WTC11 (cell line): ENCODE measurements at regions not wholly inside any gene's neighbourhood (a gene's known extent, or its start where the extent isn't known, plus 50 kb on each side); places are given as distances from the start of the nearest gene placed in this dataset.

Source experiments
- CBFB ChIP-seq: sonication (generic); formaldehyde crosslinking; IDR thresholded peaks from 2 replicates; pipeline ENCODE4 v1.8.1; 2022; ENCODE audit warnings: mild to moderate bottlenecking, low read depth, missing genetic modification reagents
- CREM ChIP-seq: sonication (generic); formaldehyde crosslinking; IDR thresholded peaks from 2 replicates; pipeline ENCODE4 v1.8.1; 2022; ENCODE audit warnings: mild to moderate bottlenecking, missing genetic modification reagents, moderate library complexity
- EMX1 ChIP-seq: fragments of 250-450 bp; sonication (Bioruptor Pico); IDR thresholded peaks from 2 replicates; pipeline ENCODE4 v1.8.0; 2021; ENCODE audit warnings: mild to moderate bottlenecking
- HMGA2 ChIP-seq: fragments of 250-450 bp; sonication (Bioruptor Pico); IDR thresholded peaks from 2 replicates; pipeline ENCODE4 v1.4.0; 2021; ENCODE audit warnings: mild to moderate bottlenecking, moderate library complexity
- NR2C2 ChIP-seq: sonication (generic); formaldehyde crosslinking; IDR thresholded peaks from 2 replicates; pipeline ENCODE4 v1.8.0; 2022; ENCODE audit warnings: mild to moderate bottlenecking, missing genetic modification reagents
- RORB ChIP-seq: fragments of 250-450 bp; sonication (Bioruptor Pico); IDR thresholded peaks from 2 replicates; pipeline ENCODE4 v1.9.0; 2021; ENCODE audit warnings: mild to moderate bottlenecking
- SP1 ChIP-seq: sonication (generic); formaldehyde crosslinking; conservative IDR thresholded peaks from 2 replicates; pipeline ENCODE4 v1.8.1; 2022; ENCODE audit warnings: missing genetic modification reagents
- TEAD4 ChIP-seq: sonication (generic); formaldehyde crosslinking; IDR thresholded peaks from 2 replicates; pipeline ENCODE4 v1.8.0; 2022; ENCODE audit warnings: mild to moderate bottlenecking, missing genetic modification reagents
- TF ChIP-seq, protein P1 (sequence below): sonication (generic); formaldehyde crosslinking; IDR thresholded peaks from 2 replicates; pipeline ENCODE4 v1.8.1; 2022; ENCODE audit warnings: mild to moderate bottlenecking, moderate library complexity, missing genetic modification reagents
- TF ChIP-seq, protein P2 (sequence below): fragments of 200-600 bp; IDR thresholded peaks from 2 replicates; pipeline ENCODE4 v1.8.0; 2022; ENCODE audit warnings: antibody characterized with exemption
- TF ChIP-seq, protein P3 (sequence below): sonication (generic); formaldehyde crosslinking; IDR thresholded peaks from 2 replicates; pipeline ENCODE4 v1.8.1; 2022; ENCODE audit warnings: low read depth, missing genetic modification reagents, borderline replicate concordance

DNA sequence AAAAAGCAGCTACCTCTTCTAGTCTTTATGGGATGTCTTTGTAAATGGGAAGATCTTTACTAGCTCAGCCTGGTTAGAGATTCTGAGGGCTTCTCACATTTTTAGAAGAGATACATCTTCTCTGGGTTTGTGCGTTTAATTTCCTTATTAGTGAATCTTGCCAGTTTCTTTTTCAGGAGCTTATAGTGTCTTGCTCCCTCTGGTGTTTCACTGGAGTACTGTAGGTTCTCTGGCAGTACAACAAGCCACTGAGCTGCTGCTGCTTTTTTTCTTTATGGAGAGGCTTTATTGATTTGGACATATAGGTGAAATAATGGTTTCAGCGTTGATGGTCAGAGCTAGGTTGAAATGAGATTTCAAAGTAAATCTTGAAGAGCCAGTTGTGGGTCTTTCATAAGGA lies 82.9 kb downstream of the LAS1L start:
- TF ChIP-seq, protein P1, sequence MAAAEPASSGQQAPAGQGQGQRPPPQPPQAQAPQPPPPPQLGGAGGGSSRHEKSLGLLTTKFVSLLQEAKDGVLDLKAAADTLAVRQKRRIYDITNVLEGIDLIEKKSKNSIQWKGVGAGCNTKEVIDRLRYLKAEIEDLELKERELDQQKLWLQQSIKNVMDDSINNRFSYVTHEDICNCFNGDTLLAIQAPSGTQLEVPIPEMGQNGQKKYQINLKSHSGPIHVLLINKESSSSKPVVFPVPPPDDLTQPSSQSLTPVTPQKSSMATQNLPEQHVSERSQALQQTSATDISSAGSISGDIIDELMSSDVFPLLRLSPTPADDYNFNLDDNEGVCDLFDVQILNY (CRISPR knock-in tag) = no peak
- TF ChIP-seq RORB (CRISPR knock-in tag) (no peak), SP1 (no peak), EMX1 (no peak), HMGA2 (CRISPR knock-in tag) (no peak), CBFB (CRISPR knock-in tag) (no peak), NR2C2 (no peak), TEAD4 (CRISPR knock-in tag) (no peak), CREM (no peak)
- TF ChIP-seq, protein P2, sequence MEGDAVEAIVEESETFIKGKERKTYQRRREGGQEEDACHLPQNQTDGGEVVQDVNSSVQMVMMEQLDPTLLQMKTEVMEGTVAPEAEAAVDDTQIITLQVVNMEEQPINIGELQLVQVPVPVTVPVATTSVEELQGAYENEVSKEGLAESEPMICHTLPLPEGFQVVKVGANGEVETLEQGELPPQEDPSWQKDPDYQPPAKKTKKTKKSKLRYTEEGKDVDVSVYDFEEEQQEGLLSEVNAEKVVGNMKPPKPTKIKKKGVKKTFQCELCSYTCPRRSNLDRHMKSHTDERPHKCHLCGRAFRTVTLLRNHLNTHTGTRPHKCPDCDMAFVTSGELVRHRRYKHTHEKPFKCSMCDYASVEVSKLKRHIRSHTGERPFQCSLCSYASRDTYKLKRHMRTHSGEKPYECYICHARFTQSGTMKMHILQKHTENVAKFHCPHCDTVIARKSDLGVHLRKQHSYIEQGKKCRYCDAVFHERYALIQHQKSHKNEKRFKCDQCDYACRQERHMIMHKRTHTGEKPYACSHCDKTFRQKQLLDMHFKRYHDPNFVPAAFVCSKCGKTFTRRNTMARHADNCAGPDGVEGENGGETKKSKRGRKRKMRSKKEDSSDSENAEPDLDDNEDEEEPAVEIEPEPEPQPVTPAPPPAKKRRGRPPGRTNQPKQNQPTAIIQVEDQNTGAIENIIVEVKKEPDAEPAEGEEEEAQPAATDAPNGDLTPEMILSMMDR = peak; percentile 26; the same call in 1 of the 2 replicates
- TF ChIP-seq, protein P3, sequence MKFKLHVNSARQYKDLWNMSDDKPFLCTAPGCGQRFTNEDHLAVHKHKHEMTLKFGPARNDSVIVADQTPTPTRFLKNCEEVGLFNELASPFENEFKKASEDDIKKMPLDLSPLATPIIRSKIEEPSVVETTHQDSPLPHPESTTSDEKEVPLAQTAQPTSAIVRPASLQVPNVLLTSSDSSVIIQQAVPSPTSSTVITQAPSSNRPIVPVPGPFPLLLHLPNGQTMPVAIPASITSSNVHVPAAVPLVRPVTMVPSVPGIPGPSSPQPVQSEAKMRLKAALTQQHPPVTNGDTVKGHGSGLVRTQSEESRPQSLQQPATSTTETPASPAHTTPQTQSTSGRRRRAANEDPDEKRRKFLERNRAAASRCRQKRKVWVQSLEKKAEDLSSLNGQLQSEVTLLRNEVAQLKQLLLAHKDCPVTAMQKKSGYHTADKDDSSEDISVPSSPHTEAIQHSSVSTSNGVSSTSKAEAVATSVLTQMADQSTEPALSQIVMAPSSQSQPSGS (CRISPR knock-in tag) = no peak
